Heart left ventricle (tissue), 16 donors: ENCODE measurements at regions not wholly inside any gene's neighbourhood (a gene's known extent, or its start where the extent isn't known, plus 50 kb on each side); places are given as distances from the start of the nearest gene placed in this dataset.
"Not testable (repeated sequence)": the region's sequence is repeated elsewhere in the genome, so short reads cannot be mapped to it uniquely, and the experiment has no call there.

Source experiments
- ATAC-seq, 4 donors: fragments of 200-7000 bp; cut with Tn5 transposase; one replicate each; pipeline ENCODE4 v1.9.1; 2020 to 2022; ENCODE audit warnings: moderate library complexity in 4 of 4, mild to moderate bottlenecking in 3 of 4, moderate number of reproducible peaks in 1 of 4
- DNase-seq, 5 donors: peaks; one replicate each; pipeline ENCODE4 v3.0.0-alpha.2; 2020
- H3K27ac ChIP-seq, 12 donors: fragments of 200-600 bp; sonication (generic) in 4 of 12; one replicate each; pipeline versions ENCODE4 v1.5.0 to v1.8.0; 2016 to 2022; ENCODE audit warnings: mild to moderate bottlenecking in 2 of 12
- H3K27me3 ChIP-seq, 9 donors: fragments of 200-600 bp; sonication (generic) in 2 of 9; one replicate each; pipeline versions ENCODE4 v1.5.1 to v1.8.0; 2016 to 2022; ENCODE audit warnings: mild to moderate bottlenecking in 3 of 9
- H3K36me3 ChIP-seq, 9 donors: fragments of 200-600 bp; sonication (generic) in 2 of 9; one replicate each; pipeline versions ENCODE4 v1.5.0 to v1.8.0; 2018 to 2022; ENCODE audit warnings: mild to moderate bottlenecking in 2 of 9
- H3K4me1 ChIP-seq, 12 donors: fragments of 200-600 bp; sonication (generic) in 4 of 12; one replicate each; pipeline versions ENCODE4 v1.5.0 to v1.8.0; 2016 to 2022; ENCODE audit warnings: mild to moderate bottlenecking in 3 of 12
- H3K4me3 ChIP-seq, 12 donors: fragments of 200-600 bp; sonication (generic) in 4 of 12; one replicate each; pipeline versions ENCODE4 v1.5.0 to v1.8.0; 2017 to 2022; ENCODE audit warnings: mild to moderate bottlenecking in 9 of 12, moderate library complexity in 4 of 12
- H3K9me3 ChIP-seq, 12 donors: fragments of 200-600 bp; sonication (generic) in 4 of 12; one replicate each; pipeline versions ENCODE4 v1.5.0 to v1.8.0; 2016 to 2022; ENCODE audit warnings: mild to moderate bottlenecking in 1 of 12
- CTCF ChIP-seq, 12 donors: fragments of 200-600 bp; sonication (generic) in 4 of 12; IDR thresholded peaks; one replicate each; pipeline versions ENCODE4 v1.5.0 to v1.8.0; 2018 to 2022; ENCODE audit warnings: antibody characterized with exemption in 12 of 12, mild to moderate bottlenecking in 5 of 12
- POLR2A ChIP-seq, 2 donors: fragments of 450-650 bp; IDR thresholded peaks; one replicate each; pipeline ENCODE4 v1.6.1; 2017; ENCODE audit warnings: antibody characterized with exemption in 2 of 2, mild to moderate bottlenecking in 2 of 2, moderate library complexity in 2 of 2
- WGBS, 4 donors: extraction: QIAGEN DNeasy Blood & Tissue Kit in 2 of 4; methylation state at CpG; one replicate each; pipeline versions ENCODE4 v1.1.5 to v1.1.7; 2013 to 2018; 5-methylcytosine and 5-hydroxymethylcytosine counted together
- intact Hi-C, 10 donors: fragments of 100-400 bp; cut with DNase I; formaldehyde crosslinking; loops; one replicate each; pipeline versions ENCODE4 v1.11.1 to v1.14.2; 2022
- donor health status: ischemic (EF 13 %, LVEDD 7.1; RV severe dilation, severe dysfunction).
- donor health status: healthy with polysubstance abuse.
- donor health status: DM: no; HTN: yes; CAD: no.
- donor health status: DM: no; HTN: no; CAD: no.
- donor health status: ischemic (EF 25% LVEDD 6.9; RV normal size, moderate dysfunction).
- donor health status: ischemic (EF 25% LVEDD 5.7; RV mildly dilated, moderate dysfunction).
- donor health status: healthy.
- donor health status: DM: yes; HTN: yes; CAD: no.
- donor health status: ischemic (EF 35%, LVEDD 5.7; RV mildly dilated, moderate dysfunction).
- donor health status: nonischemic (EF 11% LVEDD 7.7; RV severe dilation, severe dysfunction).
- donor health status: DM: yes; HTN: yes; CAD: no.
- donor health status: PGD.
- donor health status: ischemic (EF 29% LVEDD 5.4; RV normal size, mild dysfunction).
- donor health status: nonischemic (EF 23%, LVEDD 6.1; RV moderate dilation, normal function).

- no peaks in the 10 kb centered on the region for H3K27me3 ChIP-seq
- intact Hi-C loops, result no loop called here
- peaks cover 0 to 12% (median 0%) of the 10 kb centered on the region in 12 donors for H3K4me1 ChIP-seq
- DNase-seq, result no peak
- TF ChIP-seq POLR2A (IDR thresholded peaks at IDR 0.05) (no peak), CTCF (IDR thresholded peaks at IDR 0.05) (no peak)
- peaks cover 0 to 4% (median 0%) of the 10 kb centered on the region in 12 donors for H3K9me3 ChIP-seq
- ATAC-seq, result no peak
- H3K4me3 ChIP-seq, result no peak overlapping the region
- 92 to 100% (median 94%) methylated on average over 6 of the region's 6 CpGs for WGBS, 4 donors
- H3K36me3 ChIP-seq, result no peaks in the 10 kb centered on the region
- no peak overlapping the region for H3K27ac ChIP-seq
Measured at GRCh38 chr3:101970905-101971304, 121.6 kb downstream of the NFKBIZ start.

- Histone ChIP-seq H3K4me3 (no peak overlapping the region), H3K27me3 (no peaks in the 10 kb centered on the region), H3K9me3 (no peaks in the 10 kb centered on the region), H3K27ac (no peak overlapping the region), H3K4me1 (peaks cover 0 to 21% (median 0%) of the 10 kb centered on the region in 12 donors), H3K36me3 (no peaks in the 10 kb centered on the region)
- intact Hi-C loops, result no loop called here
- no peak for TF ChIP-seq POLR2A (IDR thresholded peaks at IDR 0.05)
- no peak for TF ChIP-seq CTCF (IDR thresholded peaks at IDR 0.05)
- WGBS, 4 donors, result 55 to 64% (median 58%) methylated on average over 2 of the region's 2 CpGs
- DNase-seq (no peak), ATAC-seq (no peak)
Measured at GRCh38 chr3:101972430-101973162, 123.3 kb downstream of the NFKBIZ start.

- no peak for ATAC-seq
Measured at GRCh38 chr3:101973163-101973505, 123.8 kb downstream of the NFKBIZ start.

GRCh38 chr3:101975415-101975814 is 126.1 kb downstream of the NFKBIZ start:
- 91 to 100% (median 95%) methylated on average over 1 of the region's 1 CpG for WGBS, 4 donors
- ATAC-seq, H3K4me3 ChIP-seq, H3K9me3 ChIP-seq, DNase-seq, H3K36me3 ChIP-seq, intact Hi-C loops, H3K27me3 ChIP-seq, H3K27ac ChIP-seq: not testable (repeated sequence)
- peaks cover 0 to 25% (median 0%) of the 10 kb centered on the region in 12 donors for H3K4me1 ChIP-seq

More at GRCh38 chr3:101973163-101973505, 123.8 kb downstream of the NFKBIZ start:
- Histone ChIP-seq H3K36me3 (no peaks in the 10 kb centered on the region), H3K4me1 (peaks cover 0 to 25% (median 0%) of the 10 kb centered on the region in 12 donors), H3K4me3 (no peak overlapping the region), H3K9me3 (no peaks in the 10 kb centered on the region), H3K27me3 (no peaks in the 10 kb centered on the region), H3K27ac (no peak overlapping the region)
- no peak for TF ChIP-seq POLR2A (IDR thresholded peaks at IDR 0.05)
- TF ChIP-seq CTCF (IDR thresholded peaks at IDR 0.05), result no peak
- no peak for DNase-seq
- intact Hi-C loops, result no loop called here
- WGBS, 4 donors, result 86 to 100% (median 93%) methylated on average over 1 of the region's 1 CpG

- Histone ChIP-seq H3K27ac (no peak overlapping the region), H3K4me3 (no peak overlapping the region), H3K36me3 (no peaks in the 10 kb centered on the region), H3K27me3 (no peaks in the 10 kb centered on the region), H3K9me3 (no peaks in the 10 kb centered on the region), H3K4me1 (peaks cover 0 to 25% (median 0%) of the 10 kb centered on the region in 12 donors)
- intact Hi-C loops, result no loop called here
- TF ChIP-seq CTCF (IDR thresholded peaks at IDR 0.05), result no peak
- TF ChIP-seq POLR2A (IDR thresholded peaks at IDR 0.05), result no peak
- DNase-seq (no peak), ATAC-seq (peak in 2 of 4 donors; percentile 51 to 63)
- 76 to 93% (median 90%) methylated on average over 1 of the region's 1 CpG for WGBS, 4 donors
Measured at GRCh38 chr3:101976473-101976872, 127.2 kb downstream of the NFKBIZ start.
